IgD-negative memory B cell (primary cell): ENCODE measurements at regions not wholly inside any gene's neighbourhood (a gene's known extent, or its start where the extent isn't known, plus 50 kb on each side); places are given as distances from the start of the nearest gene placed in this dataset.
A peak's percentile ranks its signal among the peaks of the same experiment; 100 is the strongest.

Experiments used
- H3K27ac Mint-ChIP-seq, 3 donors: one replicate each; pipeline ENCODE4 v1.8.0; 2020 to 2022; ENCODE audit warnings: mild to moderate bottlenecking in 3 of 3, mixed read lengths in 3 of 3, moderate library complexity in 1 of 3
- H3K27me3 Mint-ChIP-seq: one replicate; pipeline ENCODE4 v1.8.0; 2021; ENCODE audit warnings: mixed read lengths
- H3K36me3 Mint-ChIP-seq: one replicate; pipeline ENCODE4 v1.8.0; 2020; ENCODE audit warnings: mild to moderate bottlenecking, mixed read lengths
- H3K4me1 Mint-ChIP-seq, 3 donors: one replicate each; pipeline ENCODE4 v1.8.0; 2020 to 2022; ENCODE audit warnings: mixed read lengths in 3 of 3, mild to moderate bottlenecking in 1 of 3
- H3K4me3 Mint-ChIP-seq, 4 donors: one replicate each; pipeline ENCODE4 v1.8.0; 2020 to 2022; ENCODE audit warnings: mild to moderate bottlenecking in 4 of 4, mixed read lengths in 4 of 4, moderate library complexity in 3 of 4
- H3K9me3 Mint-ChIP-seq, 3 donors: one replicate each; pipeline ENCODE4 v1.8.0; 2020 to 2021; ENCODE audit warnings: mixed read lengths in 3 of 3, mild to moderate bottlenecking in 1 of 3

DNA sequence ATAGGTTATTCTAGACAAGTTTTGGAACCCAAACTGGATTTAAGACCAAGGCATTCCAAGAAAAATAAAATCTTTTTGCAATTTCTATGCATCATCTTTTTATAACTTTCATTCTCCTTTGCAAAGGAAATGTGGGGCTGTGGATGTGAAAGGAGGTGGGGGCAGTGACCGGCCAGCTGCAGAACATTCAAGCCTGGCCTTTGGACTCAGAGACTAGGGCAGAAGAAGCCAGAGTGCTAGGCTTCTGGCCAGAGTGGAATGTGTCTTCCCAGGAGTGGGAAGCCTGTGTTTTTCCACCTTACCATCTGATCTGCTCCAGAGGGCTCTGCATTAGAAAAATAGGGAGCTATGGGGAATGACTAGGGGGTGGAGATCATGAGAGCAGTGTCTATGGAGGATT, 148.5 kb downstream of the C9orf152 start:
- no peaks in the 10 kb centered on the region for H3K27me3 Mint-ChIP-seq
- peaks cover 48 to 66% (median 65%) of the 10 kb centered on the region in 3 donors for H3K4me1 Mint-ChIP-seq
- peaks cover 11% of the 10 kb centered on the region for H3K36me3 Mint-ChIP-seq
- H3K27ac Mint-ChIP-seq: peak overlapping the region in 2 of 3 donors; percentile 3 to 61
- H3K4me3 Mint-ChIP-seq: peak overlapping the region in 1 of 4 donors; percentile 24
- H3K9me3 Mint-ChIP-seq: no peaks in the 10 kb centered on the region

DNA sequence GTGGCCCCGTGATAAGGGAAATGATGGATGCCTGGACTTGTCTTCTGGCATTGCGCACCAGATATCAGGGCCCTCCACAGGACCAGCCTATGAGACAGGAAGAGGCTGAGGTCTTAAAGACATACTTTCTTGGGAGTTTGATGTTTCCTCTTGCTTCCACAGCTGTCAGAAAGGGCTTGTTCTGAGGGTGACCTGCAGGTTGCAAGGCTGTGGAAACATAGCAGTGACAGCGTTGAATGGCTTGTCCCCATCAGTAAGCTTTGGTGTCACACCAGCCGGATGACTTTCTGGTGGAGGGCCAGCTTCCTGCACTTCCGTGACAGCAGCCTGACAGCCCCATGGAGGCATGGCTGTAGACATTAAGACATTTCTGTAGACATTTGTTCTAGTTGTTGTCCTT, 143.2 kb downstream of the C9orf152 start:
- Mint-ChIP-seq H3K4me3 (peak overlapping the region in 3 of 4 donors; percentile 11 to 43 (median 35)), H3K9me3 (no peaks in the 10 kb centered on the region), H3K27me3 (no peaks in the 10 kb centered on the region), H3K36me3 (peaks cover 7% of the 10 kb centered on the region), H3K4me1 (peaks cover 52 to 65% (median 57%) of the 10 kb centered on the region in 3 donors), H3K27ac (no peak overlapping the region)

DNA sequence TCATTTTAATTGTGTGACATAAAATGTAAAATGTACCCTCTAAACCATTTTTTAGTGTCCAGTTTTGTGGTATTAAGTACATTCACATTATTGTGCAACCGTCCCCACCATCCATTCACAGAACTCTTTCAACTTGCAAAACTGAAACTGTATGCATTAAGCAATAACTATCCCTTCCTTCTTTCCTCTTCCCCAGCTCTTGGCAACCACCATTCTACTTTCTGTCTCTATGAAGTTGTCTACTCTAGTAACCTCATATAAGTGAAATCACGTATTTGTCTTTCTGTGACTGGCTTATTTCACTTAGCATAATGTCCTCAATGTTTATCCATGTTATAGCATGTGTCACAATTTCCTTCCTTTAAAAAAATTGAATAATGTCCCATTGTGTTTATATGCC, 142.4 kb downstream of the C9orf152 start:
- H3K4me3 Mint-ChIP-seq: peak overlapping the region in 2 of 4 donors; percentile 0 to 46
- H3K9me3 Mint-ChIP-seq: no peaks in the 10 kb centered on the region
- peak overlapping the region; percentile 3 to 65 (median 5) for H3K27ac Mint-ChIP-seq
- H3K27me3 Mint-ChIP-seq: no peaks in the 10 kb centered on the region
- peaks cover 7% of the 10 kb centered on the region for H3K36me3 Mint-ChIP-seq
- H3K4me1 Mint-ChIP-seq: peaks cover 54 to 67% (median 56%) of the 10 kb centered on the region in 3 donors

DNA sequence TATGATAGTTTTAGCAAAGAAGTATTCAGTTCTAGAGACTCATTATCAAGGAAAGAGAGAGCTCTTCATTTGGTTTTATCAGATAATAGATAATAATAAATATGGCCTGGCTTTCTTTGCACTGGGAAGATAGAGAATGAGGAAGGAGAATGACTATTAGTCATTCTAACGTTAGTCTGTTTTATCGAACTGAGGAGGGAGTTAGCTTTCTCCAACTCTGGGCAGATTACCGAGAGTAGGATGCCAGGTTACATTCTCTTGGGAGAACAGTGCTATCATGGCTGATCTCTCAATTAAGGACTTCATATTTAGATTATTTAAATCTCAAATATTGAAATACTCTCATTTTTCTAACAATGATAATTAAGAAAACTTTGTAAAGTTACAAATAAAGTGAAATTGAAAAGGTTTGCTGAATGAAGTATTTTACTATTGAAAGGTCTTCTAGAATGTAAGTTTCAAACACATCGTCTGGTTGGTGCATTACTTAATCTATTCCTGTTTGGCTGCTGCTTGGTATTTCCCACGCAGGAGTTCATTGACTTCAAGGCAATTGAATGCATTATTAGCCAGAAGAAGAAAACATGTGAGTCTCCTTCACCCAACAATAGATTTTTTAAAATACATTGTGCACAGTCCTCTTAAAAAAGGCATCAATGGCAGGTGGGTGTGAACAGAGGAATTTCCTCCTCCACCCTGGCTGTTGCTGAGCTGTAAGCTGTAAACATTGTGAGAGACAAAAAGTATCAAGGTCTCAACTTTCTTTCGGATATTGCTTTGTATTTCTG, 140.8 kb downstream of the C9orf152 start:
- peak overlapping the region in 3 of 4 donors; percentile 34 to 78 (median 75) for H3K4me3 Mint-ChIP-seq
- peaks cover 60 to 71% (median 66%) of the 10 kb centered on the region in 3 donors for H3K4me1 Mint-ChIP-seq
- peak overlapping the region in 2 of 3 donors; percentile 5 to 69 for H3K27ac Mint-ChIP-seq
- no peaks in the 10 kb centered on the region for H3K27me3 Mint-ChIP-seq
- H3K9me3 Mint-ChIP-seq: no peaks in the 10 kb centered on the region
- H3K36me3 Mint-ChIP-seq: peaks cover 12% of the 10 kb centered on the region

DNA sequence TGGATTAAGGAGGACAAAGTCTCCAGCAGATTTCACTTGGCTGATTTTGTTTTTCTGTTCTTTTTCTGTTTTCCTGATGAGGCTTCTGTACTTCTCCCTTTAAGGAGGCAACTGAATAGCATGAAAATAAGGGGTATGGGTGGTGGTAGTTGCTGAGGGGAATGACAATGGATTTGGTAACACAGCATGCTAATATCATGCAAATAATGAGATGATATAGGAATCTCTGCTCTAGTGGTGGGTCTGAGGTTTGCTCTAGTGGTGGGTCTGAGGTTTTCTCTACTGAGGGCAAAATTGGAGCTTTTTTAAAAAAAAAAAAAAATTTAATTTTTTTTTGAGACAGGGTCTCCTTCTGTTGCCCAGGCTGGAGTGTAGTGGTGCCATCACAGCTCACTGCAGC, 139.7 kb downstream of the C9orf152 start:
- Mint-ChIP-seq H3K4me1 (peaks cover 62 to 77% (median 74%) of the 10 kb centered on the region in 3 donors), H3K27ac (peak overlapping the region in 2 of 3 donors; percentile 86 to 88), H3K4me3 (no peak overlapping the region), H3K36me3 (peaks cover 9% of the 10 kb centered on the region), H3K9me3 (no peaks in the 10 kb centered on the region), H3K27me3 (no peaks in the 10 kb centered on the region)

DNA sequence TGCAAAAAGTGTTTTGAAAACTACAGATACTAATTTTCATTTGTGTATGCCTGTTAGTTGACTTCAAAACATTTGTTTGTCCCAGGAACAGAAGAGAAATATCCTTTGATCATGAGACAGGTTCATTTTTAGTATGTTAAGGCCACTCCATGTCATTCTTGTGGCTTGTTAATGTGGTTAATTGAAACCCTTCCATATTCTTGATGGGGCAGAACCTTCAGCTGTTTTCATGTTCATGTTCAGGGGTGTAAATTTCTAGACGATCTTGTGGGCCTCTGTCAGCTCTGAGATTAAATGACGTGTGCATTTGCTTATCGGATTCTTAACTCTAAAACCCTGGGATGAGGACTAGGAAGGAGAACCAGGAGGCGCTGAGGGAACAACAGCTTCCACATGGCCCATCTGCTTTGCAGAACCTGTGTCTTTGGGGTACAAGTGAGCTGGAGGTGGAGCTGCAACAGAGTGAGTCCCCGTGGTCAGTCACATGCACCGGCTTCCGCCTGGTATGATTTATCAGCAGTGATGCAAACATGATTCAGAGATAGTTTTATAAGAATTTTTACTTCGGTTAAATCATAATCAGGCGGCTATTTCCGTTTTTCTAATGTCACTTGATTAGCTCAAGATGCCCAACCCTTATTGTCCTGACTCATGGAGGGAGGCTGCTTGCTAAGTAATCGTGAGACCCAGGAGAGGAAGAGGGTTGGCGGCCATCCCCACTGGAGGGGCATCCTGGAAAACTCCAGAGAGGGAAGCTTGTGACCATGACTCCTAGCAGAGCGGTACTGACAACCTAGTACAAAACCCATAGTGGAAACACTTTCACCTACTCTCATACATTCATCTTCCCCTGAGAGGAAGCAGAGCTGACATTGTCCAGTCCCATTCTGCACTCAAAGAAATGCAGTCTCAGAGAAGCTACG, 138.4 kb downstream of the C9orf152 start:
- Mint-ChIP-seq H3K4me3 (peak overlapping the region in 2 of 4 donors; percentile 9 to 79), H3K27ac (peak overlapping the region in 2 of 3 donors; percentile 88), H3K9me3 (no peaks in the 10 kb centered on the region), H3K36me3 (peaks cover 7% of the 10 kb centered on the region), H3K4me1 (peaks cover 54 to 81% (median 79%) of the 10 kb centered on the region in 3 donors), H3K27me3 (no peaks in the 10 kb centered on the region)

DNA sequence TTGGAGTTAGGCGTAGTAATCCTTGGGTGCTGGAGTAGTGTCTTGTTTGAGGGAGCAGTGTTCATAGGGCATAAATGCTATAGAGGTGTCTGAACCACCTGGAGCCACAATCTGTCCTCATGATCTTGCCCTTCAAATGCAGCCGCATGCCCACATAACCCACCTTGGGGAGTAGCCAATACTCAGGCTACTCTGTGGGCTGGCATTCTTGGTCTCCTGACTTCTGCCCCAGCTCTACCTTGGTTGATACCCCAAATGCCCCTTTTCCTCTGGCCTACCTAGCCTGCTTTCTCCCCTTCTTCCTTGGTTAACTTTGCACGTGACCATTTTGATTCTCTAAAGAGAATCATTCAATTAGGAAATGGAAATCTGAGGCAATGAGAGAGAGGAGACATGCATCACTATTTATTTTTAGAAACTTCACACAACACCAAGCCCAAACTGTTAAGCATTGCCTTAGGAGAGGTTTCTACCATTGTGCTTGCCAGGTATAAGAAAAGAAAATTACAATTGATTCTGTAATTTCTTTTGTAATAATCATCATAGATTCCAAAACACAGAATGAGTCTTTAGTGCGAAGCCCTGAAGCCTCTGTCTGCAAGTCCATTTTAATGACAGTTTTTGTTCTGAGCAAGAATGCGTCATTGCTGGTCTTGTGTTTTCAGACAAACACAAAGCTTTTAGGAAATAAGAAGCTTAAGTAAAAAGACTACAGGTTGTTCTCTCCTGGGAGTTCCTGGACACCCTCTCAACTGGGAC, 135.2 kb downstream of the C9orf152 start:
- Mint-ChIP-seq H3K4me3 (peak overlapping the region in 2 of 4 donors; percentile 38 to 39), H3K9me3 (no peaks in the 10 kb centered on the region), H3K27ac (peak overlapping the region in 2 of 3 donors; percentile 32 to 85), H3K27me3 (no peaks in the 10 kb centered on the region), H3K36me3 (peaks cover 8% of the 10 kb centered on the region), H3K4me1 (peaks cover 50 to 73% (median 72%) of the 10 kb centered on the region in 3 donors)

DNA sequence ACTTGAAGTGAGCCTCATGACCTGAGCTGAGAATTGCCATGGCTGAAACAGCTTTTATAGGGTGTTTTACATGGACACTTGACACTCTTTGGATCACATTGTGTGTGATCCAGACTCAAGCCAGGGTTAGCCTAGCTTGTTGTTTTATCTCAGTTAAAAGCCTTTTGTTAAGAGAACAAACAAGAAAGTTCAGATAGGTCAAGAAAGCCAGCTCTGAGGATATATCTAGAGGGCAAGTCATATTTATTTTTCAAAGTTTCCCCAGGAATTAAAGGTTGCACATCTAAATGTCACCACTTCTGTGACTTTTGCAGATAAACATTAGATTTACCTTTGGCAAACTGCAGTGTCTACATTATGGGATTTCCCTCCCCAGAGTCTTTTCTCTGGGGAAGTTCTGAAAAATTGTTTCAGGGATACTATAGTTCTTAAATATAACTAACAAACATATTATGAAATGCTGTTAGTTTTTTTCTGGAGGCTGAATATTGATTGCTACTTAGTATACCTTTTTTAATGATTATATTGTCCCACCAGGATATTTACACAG, 134.5 kb downstream of the C9orf152 start:
- H3K27ac Mint-ChIP-seq: peak overlapping the region in 1 of 3 donors; percentile 32
- no peaks in the 10 kb centered on the region for H3K27me3 Mint-ChIP-seq
- peaks cover 53 to 73% (median 70%) of the 10 kb centered on the region in 3 donors for H3K4me1 Mint-ChIP-seq
- no peaks in the 10 kb centered on the region for H3K9me3 Mint-ChIP-seq
- H3K36me3 Mint-ChIP-seq: peaks cover 8% of the 10 kb centered on the region
- H3K4me3 Mint-ChIP-seq: peak overlapping the region in 2 of 4 donors; percentile 34 to 39

DNA sequence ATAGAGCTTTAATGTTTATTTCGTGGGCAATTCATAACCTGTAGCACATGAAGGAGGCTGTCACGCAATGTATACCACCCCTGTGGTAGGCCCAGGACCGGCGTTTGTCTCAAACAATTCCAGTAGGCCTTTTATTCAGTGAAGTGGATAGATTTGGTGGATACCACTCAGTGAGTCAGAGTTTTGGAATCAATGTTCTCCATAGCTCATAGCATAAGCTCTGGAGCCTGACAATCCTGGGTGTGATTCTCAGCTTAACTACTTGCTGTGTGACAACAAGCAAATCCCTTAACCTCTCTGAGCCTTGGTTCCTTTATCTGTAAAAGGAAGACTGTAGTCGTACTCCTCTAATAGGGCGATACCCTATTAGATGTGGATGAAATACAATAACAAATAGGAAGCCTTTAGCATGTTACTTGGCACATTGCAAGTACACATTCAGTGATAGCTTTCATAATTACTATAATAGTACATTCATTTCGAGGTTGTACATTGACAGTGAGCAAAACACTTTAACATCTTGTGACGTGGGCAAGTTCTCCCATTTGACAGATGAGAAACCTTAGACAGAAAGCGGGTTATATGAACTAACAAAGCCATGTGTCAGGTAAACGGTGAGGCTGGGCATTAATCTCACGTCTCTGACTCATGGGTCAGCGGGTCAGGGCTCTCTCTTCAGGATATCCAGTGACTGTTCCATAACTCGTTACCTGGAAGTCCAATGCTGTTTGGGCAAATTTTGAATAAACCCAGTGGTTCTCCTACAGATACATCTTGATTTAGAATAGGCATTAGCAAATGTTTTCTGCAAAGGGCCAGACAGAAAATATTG, 130.8 kb downstream of the C9orf152 start:
- peak overlapping the region; percentile 4 to 61 (median 20) for H3K4me3 Mint-ChIP-seq
- H3K27me3 Mint-ChIP-seq: no peaks in the 10 kb centered on the region
- no peaks in the 10 kb centered on the region for H3K9me3 Mint-ChIP-seq
- peaks cover 8% of the 10 kb centered on the region for H3K36me3 Mint-ChIP-seq
- H3K27ac Mint-ChIP-seq: peak overlapping the region; percentile 58 to 77 (median 72)
- H3K4me1 Mint-ChIP-seq: peaks cover 63 to 81% (median 77%) of the 10 kb centered on the region in 3 donors

DNA sequence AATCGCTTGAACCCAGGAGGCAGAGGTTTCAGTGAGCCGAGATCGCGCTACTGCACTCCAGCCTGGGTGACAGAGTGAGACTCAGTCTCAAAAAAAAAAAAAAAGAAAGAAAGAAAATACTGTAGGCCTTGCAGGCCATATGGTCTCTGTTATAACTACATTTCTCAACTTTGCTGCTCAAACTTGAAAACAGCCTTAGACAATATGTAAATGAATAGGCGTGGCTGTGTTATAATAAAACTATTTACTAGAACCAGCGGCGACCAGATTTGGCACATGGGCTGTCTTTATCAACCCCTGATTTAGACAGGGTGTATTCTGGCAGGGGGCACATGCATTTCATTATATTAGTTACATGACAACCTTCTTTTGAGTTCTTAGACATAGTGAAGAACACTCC, 130.0 kb downstream of the C9orf152 start:
- Mint-ChIP-seq H3K4me1 (peaks cover 61 to 79% (median 74%) of the 10 kb centered on the region in 3 donors), H3K4me3 (peak overlapping the region in 2 of 4 donors; percentile 63 to 67), H3K27me3 (no peaks in the 10 kb centered on the region), H3K27ac (peak overlapping the region; percentile 58 to 77 (median 74)), H3K36me3 (peaks cover 8% of the 10 kb centered on the region), H3K9me3 (no peaks in the 10 kb centered on the region)

DNA sequence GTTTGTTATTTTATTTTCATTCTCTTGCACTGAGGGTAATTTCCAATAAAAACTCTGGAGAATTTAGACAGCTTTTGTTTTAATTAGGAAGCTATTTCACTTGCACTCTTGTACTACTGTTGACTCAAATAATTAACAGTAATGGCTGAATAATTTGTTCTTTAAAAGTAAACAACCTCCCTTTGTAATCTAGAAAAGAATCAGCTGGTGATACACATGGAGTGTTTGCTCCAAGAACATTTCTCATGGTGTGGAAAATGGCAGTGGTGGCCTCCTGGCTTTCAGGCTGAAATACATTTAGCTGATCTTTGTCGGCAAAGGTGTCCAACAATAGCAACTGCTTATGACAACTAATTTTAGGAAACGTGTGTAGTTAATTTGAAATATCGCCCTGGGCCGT, 129.4 kb downstream of the C9orf152 start:
- Mint-ChIP-seq H3K4me1 (peaks cover 64 to 81% (median 73%) of the 10 kb centered on the region in 3 donors), H3K27me3 (no peaks in the 10 kb centered on the region), H3K36me3 (peaks cover 8% of the 10 kb centered on the region), H3K27ac (peak overlapping the region in 2 of 3 donors; percentile 4 to 77), H3K4me3 (peak overlapping the region in 2 of 4 donors; percentile 56 to 67), H3K9me3 (no peaks in the 10 kb centered on the region)

DNA sequence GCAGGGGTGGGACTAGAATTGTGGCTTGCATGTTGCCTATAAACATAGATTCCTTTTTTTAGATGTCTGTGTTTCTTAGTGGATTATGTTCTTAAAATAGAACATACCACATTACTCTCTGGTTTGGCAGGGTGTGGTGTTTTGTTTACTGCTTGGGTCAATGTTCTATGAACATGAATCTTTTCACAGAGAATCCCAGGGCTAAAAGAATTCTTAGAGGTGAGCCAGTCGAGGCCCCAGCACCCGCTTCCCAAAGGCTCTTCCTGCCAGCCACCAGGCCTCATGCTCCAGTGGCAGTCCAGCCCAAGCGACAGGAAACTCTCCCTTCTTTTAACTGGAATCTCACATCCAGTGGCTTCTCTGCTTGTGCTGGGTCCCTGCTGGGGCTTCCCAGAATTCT, 126.6 kb downstream of the C9orf152 start:
- peaks cover 8% of the 10 kb centered on the region for H3K36me3 Mint-ChIP-seq
- H3K27ac Mint-ChIP-seq: peak overlapping the region; percentile 64 to 94 (median 94)
- peak overlapping the region; percentile 55 to 89 (median 72) for H3K4me3 Mint-ChIP-seq
- H3K27me3 Mint-ChIP-seq: no peaks in the 10 kb centered on the region
- H3K9me3 Mint-ChIP-seq: peaks cover 0 to 1% (median 0%) of the 10 kb centered on the region in 3 donors
- H3K4me1 Mint-ChIP-seq: peaks cover 68 to 81% (median 74%) of the 10 kb centered on the region in 3 donors

DNA sequence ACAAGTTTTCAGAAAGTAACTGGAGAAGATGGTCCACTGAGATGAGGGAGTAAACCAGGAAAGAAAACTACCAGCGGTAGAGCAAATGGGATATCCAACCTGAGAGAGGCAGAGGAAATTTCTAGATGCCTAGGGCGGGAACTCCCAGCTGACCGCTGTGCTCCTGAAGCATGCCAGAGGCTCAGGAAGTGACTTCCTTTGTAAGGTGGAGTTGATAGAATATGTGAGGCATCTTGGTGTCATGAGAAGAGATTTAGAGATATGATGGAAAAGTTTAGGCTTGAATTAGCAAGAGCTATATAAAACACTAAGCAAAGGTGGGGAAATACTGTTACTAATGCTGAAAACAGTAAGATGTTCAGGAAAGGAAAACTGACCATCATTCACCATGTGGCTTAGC, 124.1 kb downstream of the C9orf152 start:
- H3K27ac Mint-ChIP-seq: peak overlapping the region in 2 of 3 donors; percentile 7 to 64
- H3K4me3 Mint-ChIP-seq: peak overlapping the region in 1 of 4 donors; percentile 61
- H3K36me3 Mint-ChIP-seq: peaks cover 4% of the 10 kb centered on the region
- peaks cover 68 to 76% (median 73%) of the 10 kb centered on the region in 3 donors for H3K4me1 Mint-ChIP-seq
- peaks cover 0 to 1% (median 0%) of the 10 kb centered on the region in 3 donors for H3K9me3 Mint-ChIP-seq
- no peaks in the 10 kb centered on the region for H3K27me3 Mint-ChIP-seq
